ENCODE measurements at regions not wholly inside any gene's neighbourhood (a gene's known extent, or its start where the extent isn't known, plus 50 kb on each side); places are given as distances from the start of the nearest gene placed in this dataset.

- DNase-seq (ENCODE audit: low spot score in 2 of 2), result peak in 1 of 2 donors; percentile 52
- Histone ChIP-seq H3K36me3 (no peaks in the 10 kb centered on the region), H3K4me3 (no peak overlapping the region), H3K27me3 (no peaks in the 10 kb centered on the region), H3K9me3 (no peaks in the 10 kb centered on the region), H3K27ac (peak overlapping the region; percentile 85 to 89), H3K4me1 (peaks cover 0 to 31% of the 10 kb centered on the region in 2 donors)
- no peak for TF ChIP-seq CTCF (IDR thresholded peaks at IDR 0.05)
- intact Hi-C loops (cut with DNase I), result loop anchor here (2.0 kb wide), 1 partner anchor 28 kb away; no protein-coding TSS in a partner anchor
Measured at GRCh38 chr1:47684518-47684917, 246.7 kb downstream of the FOXD2 start.

DNA sequence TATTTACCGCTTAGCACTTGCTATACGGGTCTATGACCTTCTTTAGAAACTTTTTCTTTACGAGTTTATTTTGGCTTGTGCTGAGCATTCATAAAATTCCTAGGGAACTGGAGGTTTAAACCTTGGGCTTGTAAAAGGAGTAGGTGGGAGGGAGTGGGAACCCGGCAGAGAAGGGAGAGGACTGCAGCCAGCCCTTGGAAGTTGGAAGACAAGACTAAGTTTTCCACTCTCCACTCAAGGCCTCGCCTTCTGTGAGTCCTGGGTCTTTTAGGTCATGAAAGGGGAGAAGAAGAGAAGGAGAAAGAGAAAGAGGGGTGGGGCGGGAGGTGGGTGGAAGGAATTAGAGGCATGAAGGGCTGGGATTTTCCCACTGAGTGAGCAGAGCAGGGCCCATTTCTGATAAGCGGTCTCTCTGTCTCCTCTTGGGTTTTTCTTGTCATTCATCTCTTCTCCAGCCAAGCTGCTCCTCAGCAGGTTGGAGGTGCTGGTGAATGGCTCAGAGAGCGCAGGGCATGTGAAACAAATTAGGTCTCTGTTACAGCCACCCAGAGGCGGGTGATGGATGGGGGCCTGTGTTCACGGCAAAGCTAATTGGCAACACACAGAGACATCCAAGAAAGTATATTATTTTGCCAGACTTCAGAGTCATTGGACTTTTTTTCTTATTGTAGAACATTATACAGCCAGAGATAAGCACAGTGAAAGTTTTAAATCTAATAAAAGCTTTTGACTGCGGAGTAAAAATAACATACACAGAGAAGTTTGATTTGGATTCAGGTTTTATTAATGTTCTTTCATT is 247.3 kb downstream of the FOXD2 start:
- peak in 1 of 2 donors; percentile 83 for DNase-seq (ENCODE audit: low spot score in 2 of 2)
- TF ChIP-seq CTCF (IDR thresholded peaks at IDR 0.05), result peak in 1 of 3 experiments; percentile 2
- H3K27me3 ChIP-seq, result no peaks in the 10 kb centered on the region
- peaks cover 0 to 31% of the 10 kb centered on the region in 2 donors for H3K4me1 ChIP-seq
- no peaks in the 10 kb centered on the region for H3K36me3 ChIP-seq
- H3K4me3 ChIP-seq, result peak overlapping the region in 1 of 2 donors; percentile 9
- intact Hi-C loops (cut with DNase I), result loop anchor here (2.0 kb wide), 1 partner anchor 28 kb away; no protein-coding TSS in a partner anchor
- H3K9me3 ChIP-seq, result no peaks in the 10 kb centered on the region
- peak overlapping the region; percentile 85 to 89 for H3K27ac ChIP-seq

DNA sequence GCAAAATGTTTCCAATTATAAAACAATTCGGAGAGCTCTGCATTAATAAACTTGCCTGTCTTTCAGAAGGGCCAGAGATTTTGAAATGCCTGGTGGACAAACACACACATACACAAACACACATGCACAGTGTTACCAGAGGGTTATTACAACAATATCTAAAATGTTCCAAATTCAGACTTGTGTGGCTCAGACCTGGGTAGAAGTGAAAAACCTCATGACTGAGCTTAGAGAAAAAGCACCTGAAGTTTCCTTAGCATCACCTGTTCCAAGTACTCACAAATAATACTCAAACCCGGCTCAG is 247.9 kb downstream of the FOXD2 start:
- intact Hi-C loops (cut with DNase I), result loop anchor here (2.0 kb wide), 3 partner anchors 17 to 41 kb away; no protein-coding TSS in a partner anchor
- H3K36me3 ChIP-seq, result no peaks in the 10 kb centered on the region
- no peaks in the 10 kb centered on the region for H3K27me3 ChIP-seq
- no peak for TF ChIP-seq CTCF (IDR thresholded peaks at IDR 0.05)
- peak in 1 of 2 donors; percentile 58 for DNase-seq (ENCODE audit: low spot score in 2 of 2)
- H3K4me1 ChIP-seq, result peaks cover 0 to 31% of the 10 kb centered on the region in 2 donors
- no peaks in the 10 kb centered on the region for H3K9me3 ChIP-seq
- H3K27ac ChIP-seq, result peak overlapping the region; percentile 85 to 89
- H3K4me3 ChIP-seq, result peak overlapping the region in 1 of 2 donors; percentile 9

GRCh38 chr1:47686731-47687630 is 249.1 kb downstream of the FOXD2 start:
- no peak for TF ChIP-seq CTCF (IDR thresholded peaks at IDR 0.05)
- Histone ChIP-seq H3K36me3 (no peaks in the 10 kb centered on the region), H3K27me3 (no peaks in the 10 kb centered on the region), H3K9me3 (no peaks in the 10 kb centered on the region), H3K27ac (peak overlapping the region; percentile 53 to 89), H3K4me3 (no peak overlapping the region), H3K4me1 (peaks cover 0 to 31% of the 10 kb centered on the region in 2 donors)
- DNase-seq (ENCODE audit: low spot score in 2 of 2), result peak in 1 of 2 donors; percentile 58
- intact Hi-C loops (cut with DNase I), result loop anchor here (2.0 kb wide), 2 partner anchors 16 to 42 kb away; no protein-coding TSS in a partner anchor

- Histone ChIP-seq H3K36me3 (no peaks in the 10 kb centered on the region), H3K4me1 (peaks cover 0 to 31% of the 10 kb centered on the region in 2 donors), H3K27ac (no peak overlapping the region), H3K9me3 (no peaks in the 10 kb centered on the region), H3K4me3 (no peak overlapping the region), H3K27me3 (no peaks in the 10 kb centered on the region)
- DNase-seq (ENCODE audit: low spot score in 2 of 2), result peak in 1 of 2 donors; percentile 50
- intact Hi-C loops (cut with DNase I), result loop anchor here (2.0 kb wide), 2 partner anchors 15 to 43 kb away; no protein-coding TSS in a partner anchor
- TF ChIP-seq CTCF (IDR thresholded peaks at IDR 0.05), result no peak
Measured at GRCh38 chr1:47687631-47688460, 250.0 kb downstream of the FOXD2 start.

All from ascending aorta (tissue), 2 donors.